K562 (cell line): ENCODE measurements at regions not wholly inside any gene's neighbourhood (a gene's known extent, or its start where the extent isn't known, plus 50 kb on each side); places are given as distances from the start of the nearest gene placed in this dataset.

ENCODE experiments used
- ATAC-seq: fragments of 200-7000 bp; cut with Tn5 transposase; 3 replicates; pipeline ENCODE4 v1.9.1; 2020; ENCODE audit warnings: moderate library complexity
- BruUV-seq: library from RNA; stranded (reverse); fragments of 400-500 nt; replicated peaks from 2 replicates; lab custom pipeline; 2021; lab: Mats Ljungman, UMichigan
- CTCF ChIA-PET: fragments of 300-600 bp; formaldehyde crosslinking; extraction: SDS; loops from one replicate; lab custom pipeline; 2021; ENCODE audit warnings: low intra/inter-chr PET ratio; lab: Yijun Ruan, JAX
- POLR2A ChIA-PET: fragments of 300-600, 350-650 bp; sonication (Branson Sonifier 250); formaldehyde crosslinking; extraction: SDS; loops from one replicate; lab custom pipeline; 2021; ENCODE audit warnings: antibody characterized with exemption, inconsistent platforms; lab: Yijun Ruan, JAX
- DNase-seq, 4 experiments: peaks; one replicate each; pipeline versions ENCODE4 v3.0.0 to v3.0.0-alpha.2; 2011 to 2018; ENCODE audit warnings: low spot score in 3 of 4, mixed read lengths in 3 of 4; ENCODE audit errors: extremely low read depth in 1 of 4
- FAIRE-seq: peaks from 2 replicates; lab custom pipeline; 2011; peaks lifted over from hg19 to GRCh38; lab: Jason Lieb, UNC
- H2AFZ ChIP-seq: 2 replicates; pipeline ENCODE4 v1.6.0; 2011; ENCODE audit warnings: low read depth, low read length, control low read depth, inconsistent platforms
- H3K27ac ChIP-seq: fragments of 200-600 bp; 3 replicates; pipeline ENCODE4 v1.8.0; 2011; ENCODE audit warnings: low read depth, mild to moderate bottlenecking, control low read depth, inconsistent platforms, low read length, moderate library complexity, mixed read lengths; ENCODE audit errors: extremely low read depth
- H3K27me3 ChIP-seq, 2 experiments: fragments of 300-600 bp in 1 of 2; 2 replicates in 1 of 2; 3 replicates in 1 of 2; pipeline versions ENCODE4 v1.6.0 to v1.8.0; 2011; ENCODE audit warnings: inconsistent platforms in 2 of 2, low read length in 2 of 2, mild to moderate bottlenecking in 1 of 2, mixed read lengths in 1 of 2, moderate library complexity in 1 of 2; ENCODE audit not compliant: control insufficient read depth in 2 of 2, insufficient read depth in 2 of 2
- H3K36me3 ChIP-seq: fragments of 300-600 bp; 3 replicates; pipeline ENCODE4 v1.8.0; 2011; ENCODE audit warnings: mild to moderate bottlenecking, low read length, inconsistent platforms; ENCODE audit not compliant: control insufficient read depth, insufficient read depth
- H3K4me1 ChIP-seq, 2 experiments: fragments of 200-600 bp in 1 of 2; replicated peaks in 1 of 2; 2 replicates in 1 of 2; 3 replicates in 1 of 2; pipeline versions ENCODE4 v1.5.1 to v1.8.0; 2011; ENCODE audit warnings: inconsistent platforms in 2 of 2, low read length in 2 of 2, mild to moderate bottlenecking in 1 of 2, mixed read lengths in 1 of 2, moderate library complexity in 1 of 2; ENCODE audit not compliant: control insufficient read depth in 2 of 2, insufficient read depth in 2 of 2
- H3K4me2 ChIP-seq: 2 replicates; pipeline ENCODE4 v1.6.1; 2011; ENCODE audit warnings: low read length, control low read depth, inconsistent platforms, mixed read lengths; ENCODE audit not compliant: insufficient read depth
- H3K4me3 ChIP-seq: fragments of 200-600 bp; sonication (generic), shearing (Covaris generic); 2 replicates; pipeline ENCODE4 v1.5.1; 2016; ENCODE audit warnings: control low read depth, inconsistent platforms
- H3K79me2 ChIP-seq: fragments of 200-600 bp; 3 replicates; pipeline ENCODE4 v1.8.0; 2011; ENCODE audit warnings: low read length, inconsistent platforms; ENCODE audit not compliant: control insufficient read depth, insufficient read depth
- H3K9ac ChIP-seq, 2 experiments: 2 replicates each; pipeline versions ENCODE4 v1.6.0 to v1.6.1; 2011; ENCODE audit warnings: low read depth in 2 of 2, low read length in 2 of 2, control low read depth in 1 of 2, inconsistent platforms in 1 of 2, mild to moderate bottlenecking in 1 of 2, mixed read lengths in 1 of 2; ENCODE audit not compliant: insufficient read depth in 1 of 2
- H3K9me1 ChIP-seq: one replicate; pipeline ENCODE4 v1.6.0; 2011; ENCODE audit warnings: inconsistent platforms, mild to moderate bottlenecking, low read length, moderate library complexity; ENCODE audit not compliant: control insufficient read depth, insufficient read depth
- H3K9me3 ChIP-seq: replicated peaks from 2 replicates; pipeline ENCODE4 v1.5.1; 2011; ENCODE audit warnings: low read depth, low read length, inconsistent platforms; ENCODE audit not compliant: control insufficient read depth, insufficient read depth
- H4K20me1 ChIP-seq: replicated peaks from 2 replicates; pipeline ENCODE4 v1.6.1; 2011; ENCODE audit warnings: low read length, inconsistent platforms, mixed read lengths; ENCODE audit not compliant: control insufficient read depth, insufficient read depth
- BRF1 ChIP-seq: IDR thresholded peaks from 3 replicates; pipeline ENCODE4 v1.6.1; 2011; ENCODE audit warnings: borderline replicate concordance, mild to moderate bottlenecking; ENCODE audit not compliant: insufficient read length; ENCODE audit errors: extremely low read depth
- ETV1 ChIP-seq: fragments of 450-650 bp; conservative IDR thresholded peaks from 2 replicates; pipeline ENCODE4 v1.6.1; 2016; ENCODE audit warnings: missing genetic modification characterization, control low read depth, low read depth, missing compliant biosample characterization
- HOMEZ ChIP-seq: fragments of 250-450 bp; sonication (Bioruptor Pico); IDR thresholded peaks from 2 replicates; pipeline ENCODE4 v1.4.0; 2020; ENCODE audit warnings: mild to moderate bottlenecking, moderate library complexity
- KAT2B ChIP-seq: IDR thresholded peaks from one replicate; pipeline ENCODE4 v1.6.1; 2012; ENCODE audit warnings: low read depth, mild to moderate bottlenecking, control low read depth, inconsistent platforms, low read length, moderate library complexity
- ZBTB7A ChIP-seq: IDR thresholded peaks from 2 replicates; pipeline ENCODE4 v1.6.1; 2011; ENCODE audit warnings: low read depth, mild to moderate bottlenecking, low read length, moderate library complexity, borderline replicate concordance; ENCODE audit not compliant: control insufficient read depth
- ZNF445 ChIP-seq: fragments of 250-450 bp; sonication (Bioruptor Pico); IDR thresholded peaks from 2 replicates; pipeline ENCODE4 v1.4.0; 2020; ENCODE audit warnings: low read depth, mild to moderate bottlenecking, moderate library complexity
- WGBS: fragments of 100-300 bp; shearing (Covaris generic); methylation state at CpG from one replicate; pipeline ENCODE4 v1.1.6; 2016; ENCODE audit warnings: low coverage, mixed read lengths; ENCODE audit not compliant: insufficient coverage; ENCODE audit errors: missing lambda C conversion rate; 5-methylcytosine and 5-hydroxymethylcytosine counted together
- in situ Hi-C: fragments of 300-500 bp; cut with MboI; formaldehyde crosslinking; loops from 4 replicates; pipeline ENCODE4 v1.15.0; 2018; ENCODE audit warnings: inconsistent platforms, mixed read lengths
- intact Hi-C: fragments of 100-400 bp; cut with micrococcal nuclease; formaldehyde crosslinking; loops from 2 replicates; pipeline ENCODE4 v1.14.2; 2022
- TF ChIP-seq, protein P1 (sequence below): fragments of 250-450 bp; sonication (Bioruptor Pico); IDR thresholded peaks from 2 replicates; pipeline ENCODE4 v1.8.0; 2021; ENCODE audit warnings: borderline replicate concordance, mild to moderate bottlenecking, moderate library complexity; ENCODE audit not compliant: poor library complexity, severe bottlenecking
- TF ChIP-seq, protein P2 (sequence below), 2 experiments: fragments of 450-650 bp in 1 of 2; sonication (generic) in 1 of 2; formaldehyde crosslinking in 1 of 2; IDR thresholded peaks; 2 replicates each; pipeline versions ENCODE4 v1.7.1 to v1.9.0; 2016 to 2022; ENCODE audit warnings: inconsistent platforms in 1 of 2, mild to moderate bottlenecking in 1 of 2, missing genetic modification reagents in 1 of 2

DNA sequence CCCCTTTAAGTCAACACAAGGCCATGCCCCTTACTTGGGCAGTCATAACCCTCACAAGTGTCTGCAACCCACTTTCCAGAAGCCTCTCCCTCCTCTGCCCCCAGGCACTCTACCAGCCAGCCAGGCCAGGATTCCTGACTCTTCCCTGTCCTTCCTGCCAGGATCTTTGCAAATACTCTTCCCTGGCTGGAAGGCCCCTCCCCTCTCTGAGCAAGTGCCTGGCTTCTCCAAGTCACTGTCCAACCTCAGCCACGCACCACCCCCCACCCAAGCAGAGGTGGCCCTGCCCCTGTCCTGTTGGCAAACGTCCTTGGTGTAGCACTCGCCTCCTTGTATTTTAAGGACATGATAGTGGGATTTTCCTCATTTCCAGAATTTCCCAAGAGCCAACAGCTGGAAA lies 54.7 kb upstream of the USP3 start (continued):
- TF ChIP-seq ZNF445 = no peak

DNA sequence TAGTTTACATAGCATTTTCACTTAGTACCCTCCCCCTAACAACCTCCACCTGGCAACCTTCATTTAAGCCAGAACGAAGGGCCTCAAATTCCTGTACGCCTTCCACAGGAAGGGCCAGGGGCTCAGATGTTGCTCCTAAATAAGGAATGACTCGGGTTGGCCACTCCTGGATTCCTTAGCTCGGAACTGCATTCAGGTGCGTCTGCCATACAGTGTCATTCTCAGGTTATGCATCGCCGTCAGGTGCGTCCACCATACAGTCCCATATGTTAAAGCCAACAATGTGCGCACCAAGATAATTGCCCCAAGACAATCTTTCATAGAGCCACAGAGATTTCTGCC lies 53.5 kb upstream of the USP3 start:
- Histone ChIP-seq H3K79me2 (no peaks in the 10 kb centered on the region), H3K4me1 (no peaks in the 10 kb centered on the region; a peak in 2 of 5 replicates), H3K9me3 (no peaks in the 10 kb centered on the region), H3K27ac (no peak overlapping the region), H3K9me1 (no peaks in the 10 kb centered on the region), H3K4me3 (no peak overlapping the region), H3K4me2 (no peak overlapping the region), H3K36me3 (no peaks in the 10 kb centered on the region), H2AFZ (no peak overlapping the region), H3K27me3 (no peaks in the 10 kb centered on the region; a peak in 1 of 5 replicates), H4K20me1 (no peaks in the 10 kb centered on the region), H3K9ac (no peak overlapping the region)
- in situ Hi-C loops = loop anchor here (25.0 kb wide), 1 partner anchor 611 kb away; no protein-coding TSS in a partner anchor
- FAIRE-seq (no peak), ATAC-seq (no peak), DNase-seq (no peak)
- CTCF ChIA-PET = no interaction called here
- intact Hi-C loops = no loop called here
- POLR2A ChIA-PET = no interaction called here
- 70% methylated on average over 9 of the region's 9 CpGs for WGBS
- BruUV-seq = no TSS peak
- TF ChIP-seq HOMEZ (CRISPR knock-in tag) = no peak
- no peak for TF ChIP-seq KAT2B
- TF ChIP-seq ETV1 = no peak
- no peak for TF ChIP-seq ZBTB7A
- TF ChIP-seq BRF1 = no peak
- TF ChIP-seq, protein P1, sequence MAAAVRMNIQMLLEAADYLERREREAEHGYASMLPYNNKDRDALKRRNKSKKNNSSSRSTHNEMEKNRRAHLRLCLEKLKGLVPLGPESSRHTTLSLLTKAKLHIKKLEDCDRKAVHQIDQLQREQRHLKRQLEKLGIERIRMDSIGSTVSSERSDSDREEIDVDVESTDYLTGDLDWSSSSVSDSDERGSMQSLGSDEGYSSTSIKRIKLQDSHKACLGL (CRISPR knock-in tag) = no peak
- TF ChIP-seq, protein P2, sequence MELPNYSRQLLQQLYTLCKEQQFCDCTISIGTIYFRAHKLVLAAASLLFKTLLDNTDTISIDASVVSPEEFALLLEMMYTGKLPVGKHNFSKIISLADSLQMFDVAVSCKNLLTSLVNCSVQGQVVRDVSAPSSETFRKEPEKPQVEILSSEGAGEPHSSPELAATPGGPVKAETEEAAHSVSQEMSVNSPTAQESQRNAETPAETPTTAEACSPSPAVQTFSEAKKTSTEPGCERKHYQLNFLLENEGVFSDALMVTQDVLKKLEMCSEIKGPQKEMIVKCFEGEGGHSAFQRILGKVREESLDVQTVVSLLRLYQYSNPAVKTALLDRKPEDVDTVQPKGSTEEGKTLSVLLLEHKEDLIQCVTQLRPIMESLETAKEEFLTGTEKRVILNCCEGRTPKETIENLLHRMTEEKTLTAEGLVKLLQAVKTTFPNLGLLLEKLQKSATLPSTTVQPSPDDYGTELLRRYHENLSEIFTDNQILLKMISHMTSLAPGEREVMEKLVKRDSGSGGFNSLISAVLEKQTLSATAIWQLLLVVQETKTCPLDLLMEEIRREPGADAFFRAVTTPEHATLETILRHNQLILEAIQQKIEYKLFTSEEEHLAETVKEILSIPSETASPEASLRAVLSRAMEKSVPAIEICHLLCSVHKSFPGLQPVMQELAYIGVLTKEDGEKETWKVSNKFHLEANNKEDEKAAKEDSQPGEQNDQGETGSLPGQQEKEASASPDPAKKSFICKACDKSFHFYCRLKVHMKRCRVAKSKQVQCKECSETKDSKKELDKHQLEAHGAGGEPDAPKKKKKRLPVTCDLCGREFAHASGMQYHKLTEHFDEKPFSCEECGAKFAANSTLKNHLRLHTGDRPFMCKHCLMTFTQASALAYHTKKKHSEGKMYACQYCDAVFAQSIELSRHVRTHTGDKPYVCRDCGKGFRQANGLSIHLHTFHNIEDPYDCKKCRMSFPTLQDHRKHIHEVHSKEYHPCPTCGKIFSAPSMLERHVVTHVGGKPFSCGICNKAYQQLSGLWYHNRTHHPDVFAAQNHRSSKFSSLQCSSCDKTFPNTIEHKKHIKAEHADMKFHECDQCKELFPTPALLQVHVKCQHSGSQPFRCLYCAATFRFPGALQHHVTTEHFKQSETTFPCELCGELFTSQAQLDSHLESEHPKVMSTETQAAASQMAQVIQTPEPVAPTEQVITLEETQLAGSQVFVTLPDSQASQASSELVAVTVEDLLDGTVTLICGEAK (IDR thresholded peaks at IDR 0.05) = no peak
- TF ChIP-seq, protein P2 (CRISPR knock-in tag; IDR thresholded peaks at IDR 0.05) = no peak
